IMR-90 (cell line): ENCODE measurements at regions not wholly inside any gene's neighbourhood (a gene's known extent, or its start where the extent isn't known, plus 50 kb on each side); places are given as distances from the start of the nearest gene placed in this dataset.

ENCODE experiments used
- ATAC-seq: fragments of 200-7000 bp; cut with Tn5 transposase; 2 replicates; pipeline ENCODE4 v1.9.1; 2020; ENCODE audit warnings: low read depth, mild to moderate bottlenecking, moderate library complexity
- BruUV-seq: library from RNA; stranded (reverse); fragments of 400-500 nt; replicated peaks from 2 replicates; lab custom pipeline; 2021; lab: Mats Ljungman, UMichigan
- CTCF ChIA-PET: fragments of 300-600 bp; formaldehyde crosslinking; extraction: SDS; loops from one replicate; lab custom pipeline; 2021; ENCODE audit warnings: antibody characterized with exemption; lab: Yijun Ruan, JAX
- POLR2A ChIA-PET: fragments of 300-600 bp; sonication (Branson Sonifier 250); formaldehyde crosslinking; loops from one replicate; lab custom pipeline; 2022; ENCODE audit warnings: antibody characterized with exemption; ENCODE audit not compliant: unreplicated experiment; lab: Charles Lee
- DNase-seq: peaks from one replicate; pipeline ENCODE4 v3.0.0; 2013
- H2AFZ ChIP-seq: replicated peaks from 2 replicates; pipeline ENCODE3; 2013; ENCODE audit warnings: low read length, mild to moderate bottlenecking; ENCODE audit not compliant: poor library complexity
- H2AK5ac ChIP-seq: 2 replicates; pipeline ENCODE4 v1.6.1; 2013; ENCODE audit warnings: low read depth, low read length, inconsistent platforms
- H2AK9ac ChIP-seq: replicated peaks from 2 replicates; pipeline ENCODE3; 2013; ENCODE audit warnings: mild to moderate bottlenecking, low read depth, low read length, moderate library complexity; ENCODE audit not compliant: poor library complexity
- H2BK120ac ChIP-seq: 2 replicates; pipeline ENCODE4 v1.6.1; 2013; ENCODE audit warnings: low read depth, low read length, inconsistent platforms
- H2BK15ac ChIP-seq: 3 replicates; pipeline ENCODE4 v1.6.1; 2013; ENCODE audit warnings: low read depth, low read length, inconsistent platforms
- H2BK20ac ChIP-seq: 2 replicates; pipeline ENCODE4 v1.6.1; 2013; ENCODE audit warnings: low read depth, mild to moderate bottlenecking, inconsistent platforms, low read length, moderate library complexity
- H2BK5ac ChIP-seq: 2 replicates; pipeline ENCODE4 v1.6.1; 2013; ENCODE audit warnings: mild to moderate bottlenecking, low read depth, low read length, inconsistent platforms; ENCODE audit not compliant: poor library complexity, severe bottlenecking
- H3K14ac ChIP-seq: replicated peaks from 2 replicates; pipeline ENCODE4 v1.6.1; 2013; ENCODE audit warnings: low read depth, low read length, inconsistent platforms
- H3K18ac ChIP-seq: 2 replicates; pipeline ENCODE4 v1.6.1; 2013; ENCODE audit warnings: low read depth, low read length, control low read depth
- H3K23ac ChIP-seq: 2 replicates; pipeline ENCODE4 v1.6.1; 2013; ENCODE audit warnings: low read depth, low read length, inconsistent platforms
- H3K27ac ChIP-seq: 2 replicates; pipeline ENCODE4 v1.5.1; 2013; ENCODE audit warnings: mild to moderate bottlenecking, control low read depth, low read length; ENCODE audit not compliant: insufficient read depth
- H3K27me3 ChIP-seq: 2 replicates; pipeline ENCODE4 v1.6.1; 2013; ENCODE audit warnings: low read length; ENCODE audit not compliant: control insufficient read depth, insufficient read depth
- H3K36me3 ChIP-seq: 2 replicates; pipeline ENCODE4 v1.6.1; 2013; ENCODE audit warnings: low read length, mixed read lengths; ENCODE audit not compliant: control insufficient read depth, insufficient read depth
- H3K4ac ChIP-seq: 2 replicates; pipeline ENCODE4 v1.6.1; 2013; ENCODE audit warnings: low read depth, low read length, inconsistent platforms
- H3K4me1 ChIP-seq: 2 replicates; pipeline ENCODE4 v1.6.1; 2013; ENCODE audit warnings: low read length, mixed read lengths; ENCODE audit not compliant: control insufficient read depth, insufficient read depth
- H3K4me2 ChIP-seq: 2 replicates; pipeline ENCODE4 v1.6.1; 2013; ENCODE audit warnings: low read depth, mild to moderate bottlenecking, control low read depth, low read length, moderate library complexity
- H3K4me3 ChIP-seq: 2 replicates; pipeline ENCODE4 v1.5.1; 2013; ENCODE audit warnings: low read depth, mild to moderate bottlenecking, control low read depth, low read length, moderate library complexity; ENCODE audit not compliant: insufficient read depth
- H3K56ac ChIP-seq: 2 replicates; pipeline ENCODE4 v1.6.1; 2013; ENCODE audit warnings: low read length, inconsistent platforms; ENCODE audit not compliant: insufficient read depth; ENCODE audit errors: extremely low read depth
- H3K79me1 ChIP-seq, 2 experiments: 2 replicates each; pipeline ENCODE4 v1.6.1; 2013; ENCODE audit warnings: low read length in 2 of 2, inconsistent platforms in 1 of 2, low read depth in 1 of 2
- H3K9ac ChIP-seq: 2 replicates; pipeline ENCODE4 v1.6.1; 2013; ENCODE audit warnings: low read depth, low read length, control low read depth
- H3K9me1 ChIP-seq: 2 replicates; pipeline ENCODE4 v1.6.1; 2013; ENCODE audit warnings: low read length, inconsistent platforms; ENCODE audit not compliant: insufficient read depth
- H3K9me3 ChIP-seq: 2 replicates; pipeline ENCODE4 v1.6.1; 2013; ENCODE audit warnings: low read length; ENCODE audit not compliant: control insufficient read depth, insufficient read depth
- H4K20me1 ChIP-seq: 2 replicates; pipeline ENCODE4 v1.6.1; 2013; ENCODE audit warnings: low read length, inconsistent platforms; ENCODE audit not compliant: insufficient read depth
- H4K5ac ChIP-seq: 2 replicates; pipeline ENCODE4 v1.6.1; 2013; ENCODE audit warnings: mild to moderate bottlenecking, low read depth, low read length, control low read depth
- H4K8ac ChIP-seq, 2 experiments: 2 replicates each; pipeline ENCODE4 v1.6.1; 2013; ENCODE audit warnings: low read depth in 2 of 2, low read length in 2 of 2, control low read depth in 1 of 2, inconsistent platforms in 1 of 2
- H4K91ac ChIP-seq: 2 replicates; pipeline ENCODE4 v1.6.1; 2013; ENCODE audit warnings: low read depth, low read length, inconsistent platforms; ENCODE audit not compliant: insufficient read depth
- MAZ ChIP-seq: IDR thresholded peaks from 2 replicates; pipeline ENCODE4 v1.6.1; 2012; ENCODE audit warnings: low read depth, mild to moderate bottlenecking, low read length, improper control_type of control experiment, moderate library complexity, borderline replicate concordance
- NFE2L2 ChIP-seq: fragments of 150-350 bp; IDR thresholded peaks from 2 replicates; pipeline ENCODE4 v1.6.1; 2016; ENCODE audit warnings: low read depth, mild to moderate bottlenecking, low read length
- POLR2A ChIP-seq: IDR thresholded peaks from 2 replicates; pipeline ENCODE4 v1.6.1; 2012; ENCODE audit warnings: mild to moderate bottlenecking, low read depth, low read length
- WGBS, 2 experiments: methylation state at CpG; one replicate each; pipeline versions ENCODE4 v1.1.5 to v1.1.7; 2013; ENCODE audit warnings: missing lambda C conversion rate in 2 of 2; ENCODE audit not compliant: insufficient read length in 1 of 2; ENCODE audit errors: extremely low coverage in 2 of 2; 5-methylcytosine and 5-hydroxymethylcytosine counted together
- dilution Hi-C: fragments of 300-500 bp; cut with HindIII; formaldehyde crosslinking; loops from one replicate; pipeline ENCODE4 v1.14.3; 2018; ENCODE audit warnings: low sequenced_read_pairs; ENCODE audit not compliant: unreplicated experiment
- in situ Hi-C: fragments of 300-500 bp; cut with MboI; formaldehyde crosslinking; loops from 3 replicates; pipeline ENCODE4 v1.14.3; 2019; ENCODE audit warnings: low sequenced_read_pairs, inconsistent platforms, mixed read lengths
- intact Hi-C: fragments of 100-400 bp; cut with micrococcal nuclease; formaldehyde crosslinking; loops from 2 replicates; pipeline ENCODE4 v1.10.0; 2022

GRCh38 chr4:57766341-57766740 is 656.2 kb upstream of the IGFBP7 start:
- no peaks in the 10 kb centered on the region for H3K27me3 ChIP-seq
- no peak overlapping the region for H2BK120ac ChIP-seq
- no peak overlapping the region for H4K5ac ChIP-seq
- in situ Hi-C loops, result no loop called here
- no peak overlapping the region for H2AK9ac ChIP-seq
- H4K20me1 ChIP-seq, result no peaks in the 10 kb centered on the region
- no peak overlapping the region for H4K91ac ChIP-seq
- no peak overlapping the region for H2BK15ac ChIP-seq
- H3K36me3 ChIP-seq, result no peaks in the 10 kb centered on the region
- ChIA-PET CTCF (no interaction called here), POLR2A (no interaction called here)
- BruUV-seq, result no TSS peak
- H3K4ac ChIP-seq, result no peak overlapping the region
- no peak overlapping the region for H4K8ac ChIP-seq
- ATAC-seq (no peak), DNase-seq (no peak)
- no peak for TF ChIP-seq MAZ
- TF ChIP-seq POLR2A, result no peak
- TF ChIP-seq NFE2L2, result no peak
- dilution Hi-C loops, result no loop called here
- intact Hi-C loops, result no loop called here
- no peak overlapping the region for H3K4me3 ChIP-seq
- H2BK5ac ChIP-seq, result no peak overlapping the region
- no peak overlapping the region for H2AK5ac ChIP-seq
- no peak overlapping the region for H3K4me2 ChIP-seq
- WGBS, 2 experiments, result no CpG with 5 or more reads among the region's 1 CpG
- no peaks in the 10 kb centered on the region for H3K4me1 ChIP-seq
- H3K9me3 ChIP-seq, result peaks cover 2% of the 10 kb centered on the region; the same call in 1 of the 2 replicates
- no peak overlapping the region for H3K18ac ChIP-seq
- H3K9me1 ChIP-seq, result no peaks in the 10 kb centered on the region
- no peak overlapping the region for H3K9ac ChIP-seq
- no peak overlapping the region for H3K27ac ChIP-seq
- no peak overlapping the region for H3K14ac ChIP-seq
- H3K56ac ChIP-seq, result no peak overlapping the region
- no peak overlapping the region for H2AFZ ChIP-seq
- no peaks in the 10 kb centered on the region for H3K79me1 ChIP-seq
- no peak overlapping the region for H2BK20ac ChIP-seq
- H3K23ac ChIP-seq, result no peak overlapping the region
